ENCODE measurements at regions not wholly inside any gene's neighbourhood (a gene's known extent, or its start where the extent isn't known, plus 50 kb on each side); places are given as distances from the start of the nearest gene placed in this dataset.

- DNase-seq: no peak
These were observed 197.8 kb downstream of the SALL1 start for GRCh38 chr16:50953290-50953689.

DNA sequence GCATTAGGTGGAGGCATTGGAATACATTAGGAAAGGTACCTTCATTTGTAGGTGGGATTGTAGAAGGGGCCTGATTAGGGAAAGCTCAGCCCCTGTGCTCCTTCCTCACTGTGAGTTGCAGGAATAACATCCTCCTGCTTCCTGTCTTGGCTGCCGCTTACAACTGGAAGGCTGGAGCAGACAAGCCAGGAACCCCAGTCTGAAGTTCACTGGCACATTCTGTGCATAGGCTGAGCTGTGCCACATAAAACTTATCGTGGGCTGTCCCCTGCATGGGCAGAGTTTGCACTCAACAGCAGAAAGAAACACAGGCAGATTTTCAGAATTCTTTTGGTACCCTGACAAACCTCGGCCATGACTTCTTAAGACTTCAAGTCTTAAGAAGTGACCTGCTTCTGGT is 200.1 kb downstream of the SALL1 start:
- no peak for DNase-seq

- no peak for DNase-seq
These were observed 202.7 kb downstream of the SALL1 start for GRCh38 chr16:50948268-50948930.

- no peak for DNase-seq
These were observed 203.2 kb downstream of the SALL1 start for GRCh38 chr16:50947826-50948225.

- no peak for DNase-seq
These were observed 204.5 kb downstream of the SALL1 start for GRCh38 chr16:50946606-50947005.

- DNase-seq: no peak
These were observed 204.2 kb downstream of the CYLD start for GRCh38 chr16:50946098-50946497.

DNA sequence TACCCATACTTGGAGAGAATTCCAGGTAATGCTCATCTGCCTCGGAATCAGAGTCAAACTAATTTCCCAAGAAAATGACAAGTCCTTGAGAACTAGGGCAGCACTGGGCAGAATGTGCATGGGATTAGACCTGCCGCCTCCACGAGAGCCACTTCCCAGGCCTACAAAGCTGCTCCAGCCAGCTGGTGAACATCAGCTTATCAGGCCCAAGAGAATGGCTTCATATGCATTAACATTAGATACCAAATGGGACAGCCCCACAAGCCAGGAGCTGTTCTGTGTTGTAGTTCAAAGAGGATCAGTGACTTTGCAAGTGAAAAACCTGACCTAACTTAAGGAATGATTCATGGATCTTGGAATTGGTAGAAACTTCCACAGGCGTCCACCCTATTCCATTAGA is 203.3 kb downstream of the CYLD start:
- DNase-seq: no peak

GRCh38 chr16:50944436-50944835 is 202.6 kb downstream of the CYLD start:
- no peak for DNase-seq

DNA sequence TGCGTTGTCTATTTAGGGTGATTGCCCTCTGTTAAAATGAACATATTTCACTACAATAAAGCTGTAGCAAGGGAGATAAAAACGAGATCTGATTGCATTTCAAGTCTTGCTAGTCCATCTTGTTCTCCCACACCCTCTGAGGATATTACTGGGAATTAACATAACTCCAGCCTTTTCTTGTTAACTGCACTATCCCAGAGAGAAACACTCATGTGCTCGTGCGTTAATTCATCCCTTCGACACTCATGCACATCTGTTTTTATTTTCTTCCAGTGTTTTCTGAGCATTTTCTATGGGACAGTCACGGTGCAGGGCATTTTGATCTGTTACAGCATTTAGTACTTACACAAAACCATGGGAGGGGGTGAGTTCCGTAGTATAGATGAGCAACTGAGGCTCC is 202.1 kb downstream of the CYLD start:
- DNase-seq: no peak

- DNase-seq: no peak
These were observed 200.3 kb downstream of the CYLD start for GRCh38 chr16:50942143-50942542.

DNA sequence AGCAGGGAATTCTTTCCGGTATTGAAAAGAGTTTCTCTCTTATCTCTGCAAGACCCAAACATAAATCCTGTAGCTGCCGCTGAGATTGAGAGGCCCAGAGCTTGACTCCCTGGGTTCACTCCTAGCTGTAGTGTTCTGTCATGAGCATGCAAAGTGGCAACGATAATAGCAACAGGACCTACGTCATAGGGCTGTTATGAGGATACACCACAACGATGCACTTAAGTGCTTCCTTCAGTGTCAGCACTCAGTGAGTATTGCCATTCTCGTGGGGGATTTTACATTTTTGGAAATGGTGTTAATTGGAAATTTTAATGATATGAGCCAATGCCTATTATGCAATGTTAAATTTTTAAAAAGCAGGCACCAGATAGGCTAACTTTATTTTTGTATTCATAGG is 199.8 kb downstream of the CYLD start:
- no peak for DNase-seq

- no peak for DNase-seq
These were observed 198.5 kb downstream of the CYLD start for GRCh38 chr16:50940275-50940854.

DNA sequence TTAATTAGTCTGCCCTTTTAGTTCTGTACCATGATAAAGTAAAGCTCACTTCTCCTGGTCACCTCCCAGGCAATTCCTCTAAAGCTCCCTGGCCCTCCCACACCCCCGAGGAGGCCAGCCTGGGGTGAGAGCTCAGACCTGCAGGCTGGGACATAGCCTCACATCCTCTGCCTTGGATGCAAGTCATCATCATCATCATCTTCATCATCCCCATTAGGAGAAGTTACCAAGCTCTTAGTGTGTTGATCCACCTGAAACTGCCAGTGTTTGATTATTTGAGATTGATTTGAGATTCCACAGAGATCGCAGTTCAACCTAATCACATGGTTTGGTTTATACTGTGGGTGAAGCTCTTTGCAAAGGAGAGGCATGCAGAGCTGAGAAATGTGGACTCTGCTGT is 197.5 kb downstream of the CYLD start:
- DNase-seq: no peak

- DNase-seq: no peak
These were observed 197.0 kb downstream of the CYLD start for GRCh38 chr16:50938932-50939331.

GRCh38 chr16:50933262-50933661 is 191.4 kb downstream of the CYLD start:
- DNase-seq: no peak

DNA sequence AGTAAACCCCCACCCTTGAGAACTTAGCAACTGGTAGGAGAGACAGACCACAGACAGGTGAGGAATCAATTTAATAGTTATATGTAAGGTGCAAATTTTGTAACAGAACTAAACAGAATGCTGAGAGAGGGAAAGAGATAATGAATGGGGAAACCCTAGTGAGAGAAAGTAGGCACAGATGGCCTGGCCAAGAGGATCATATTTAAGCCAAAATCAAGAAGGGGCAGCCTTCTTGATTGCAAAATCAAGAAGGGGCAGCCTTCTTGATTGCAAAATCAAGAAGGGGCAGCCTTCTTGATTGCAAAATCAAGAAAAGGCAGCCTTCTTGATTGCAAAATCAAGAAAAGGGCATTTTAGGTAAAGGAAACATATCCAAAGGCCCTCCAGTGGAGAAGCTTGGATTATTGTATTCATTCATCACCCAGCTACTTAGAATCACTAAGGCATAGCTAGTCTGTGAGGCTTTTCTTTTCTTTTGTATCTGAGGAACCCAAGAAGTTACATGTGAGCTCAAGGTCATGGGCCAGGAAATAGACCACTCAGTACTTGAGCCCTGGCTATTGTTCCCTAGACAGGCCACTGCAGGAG is 190.6 kb downstream of the CYLD start:
- no peak for DNase-seq

DNA sequence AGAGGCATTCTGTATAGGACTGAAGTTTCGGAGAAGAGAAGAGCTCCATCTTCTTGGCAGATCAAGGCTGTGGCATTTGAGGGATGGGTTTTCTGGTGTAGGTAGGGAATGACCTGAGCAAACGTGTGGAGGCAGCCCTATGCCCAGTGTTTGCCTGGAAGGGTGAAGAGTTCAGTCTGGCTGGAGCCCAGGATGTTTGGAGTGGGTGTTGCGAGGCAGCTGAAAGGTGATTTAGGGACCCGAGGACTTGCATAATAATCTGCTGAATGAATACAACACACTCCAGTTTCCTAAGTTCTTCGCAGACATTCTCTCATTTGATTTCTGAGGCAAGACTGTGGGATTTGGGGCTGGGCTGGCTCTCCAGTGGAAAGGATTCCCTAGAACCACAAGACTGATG is 186.2 kb downstream of the CYLD start:
- no peak for DNase-seq

DNA sequence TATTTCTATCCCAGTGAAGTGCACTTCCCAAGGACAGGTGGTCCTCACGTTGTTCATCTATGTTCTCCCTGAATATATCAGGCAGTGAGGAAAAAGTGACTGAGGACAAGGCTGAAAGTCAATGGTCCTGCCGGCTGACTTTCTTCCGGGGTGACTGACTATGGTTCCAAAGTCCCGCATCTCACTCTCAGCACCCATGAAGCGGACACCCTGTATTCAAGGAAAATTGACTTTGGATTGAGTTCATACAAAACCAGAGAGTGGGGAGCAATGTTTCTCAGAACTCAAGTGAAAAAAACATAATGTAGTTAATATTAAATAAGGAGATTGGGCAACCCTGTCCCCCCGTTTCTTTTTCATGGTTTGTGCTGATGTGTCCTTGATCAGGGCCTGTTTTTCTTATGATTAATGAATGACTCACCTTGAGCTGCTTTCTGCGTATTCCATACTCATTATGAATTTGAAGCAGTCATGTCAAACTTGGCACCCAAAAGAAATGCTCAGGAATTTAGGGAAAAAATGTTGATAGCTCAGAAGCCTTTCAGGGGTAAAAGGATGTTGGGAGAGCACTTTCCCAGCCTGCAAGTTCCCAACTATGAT is 184.0 kb downstream of the CYLD start:
- DNase-seq: no peak

GRCh38 chr16:50924759-50925545 is 183.1 kb downstream of the CYLD start:
- no peak for DNase-seq

GRCh38 chr16:50917950-50918703 is 176.2 kb downstream of the CYLD start:
- DNase-seq: no peak

- DNase-seq: no peak
These were observed 174.2 kb downstream of the CYLD start for GRCh38 chr16:50916040-50916439.

GRCh38 chr16:50915120-50915519 is 173.2 kb downstream of the CYLD start:
- no peak for DNase-seq

DNA sequence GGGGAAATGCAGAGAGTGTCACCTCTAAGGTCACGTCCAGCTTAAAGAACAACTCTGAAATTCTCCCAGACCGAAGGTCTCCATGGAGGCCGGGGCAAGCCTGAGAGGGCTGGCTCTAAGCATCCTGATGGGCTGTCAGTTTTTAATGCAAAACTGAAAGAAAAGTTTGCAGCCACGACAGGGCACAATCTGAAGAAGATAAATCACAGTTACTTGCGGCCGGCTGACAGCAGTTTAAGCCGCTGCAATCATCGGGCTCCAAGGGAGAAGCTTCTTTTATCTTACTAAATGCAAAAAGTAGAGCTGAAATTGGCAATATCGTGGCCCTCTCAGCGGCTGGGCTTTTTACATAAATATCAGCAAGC is 168.8 kb downstream of the CYLD start:
- DNase-seq: no peak

All from NCI-H748 treated with DMSO at 0.1 percent for 48 hours (cell line).